ENCODE measurements at regions not wholly inside any gene's neighbourhood (a gene's known extent, or its start where the extent isn't known, plus 50 kb on each side); places are given as distances from the start of the nearest gene placed in this dataset.

DNA sequence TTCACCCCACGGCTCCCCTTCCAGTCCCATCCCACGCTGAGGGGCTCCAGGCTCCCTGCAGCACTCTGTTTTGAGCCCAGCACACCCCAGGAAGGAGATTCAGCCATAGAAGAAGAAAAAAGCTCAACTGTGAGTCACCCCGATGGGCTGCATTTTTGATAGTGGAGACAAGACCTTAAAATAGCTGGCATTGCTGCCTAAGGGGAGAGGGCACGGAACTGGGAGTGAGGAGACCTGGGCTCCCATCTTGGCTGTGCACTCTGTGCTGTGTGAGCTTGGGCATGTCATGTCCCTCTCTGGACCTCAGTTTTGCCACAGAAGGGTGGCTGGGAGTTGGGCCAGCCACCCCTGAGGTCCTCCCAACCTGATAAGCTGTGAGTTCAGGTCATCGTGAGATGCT is 57.2 kb upstream of the SMAD6 start:
- H3K27ac ChIP-seq (replicated peaks), result peak overlapping the region; percentile 80
- no peaks in the 10 kb centered on the region for H3K36me3 ChIP-seq
- H3K27me3 ChIP-seq (ENCODE audit: low read depth), result no peaks in the 10 kb centered on the region
- DNase-seq, result no peak
- TF ChIP-seq, protein P1, sequence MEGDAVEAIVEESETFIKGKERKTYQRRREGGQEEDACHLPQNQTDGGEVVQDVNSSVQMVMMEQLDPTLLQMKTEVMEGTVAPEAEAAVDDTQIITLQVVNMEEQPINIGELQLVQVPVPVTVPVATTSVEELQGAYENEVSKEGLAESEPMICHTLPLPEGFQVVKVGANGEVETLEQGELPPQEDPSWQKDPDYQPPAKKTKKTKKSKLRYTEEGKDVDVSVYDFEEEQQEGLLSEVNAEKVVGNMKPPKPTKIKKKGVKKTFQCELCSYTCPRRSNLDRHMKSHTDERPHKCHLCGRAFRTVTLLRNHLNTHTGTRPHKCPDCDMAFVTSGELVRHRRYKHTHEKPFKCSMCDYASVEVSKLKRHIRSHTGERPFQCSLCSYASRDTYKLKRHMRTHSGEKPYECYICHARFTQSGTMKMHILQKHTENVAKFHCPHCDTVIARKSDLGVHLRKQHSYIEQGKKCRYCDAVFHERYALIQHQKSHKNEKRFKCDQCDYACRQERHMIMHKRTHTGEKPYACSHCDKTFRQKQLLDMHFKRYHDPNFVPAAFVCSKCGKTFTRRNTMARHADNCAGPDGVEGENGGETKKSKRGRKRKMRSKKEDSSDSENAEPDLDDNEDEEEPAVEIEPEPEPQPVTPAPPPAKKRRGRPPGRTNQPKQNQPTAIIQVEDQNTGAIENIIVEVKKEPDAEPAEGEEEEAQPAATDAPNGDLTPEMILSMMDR (IDR thresholded peaks at IDR 0.05; ENCODE audit: borderline replicate concordance), result no peak
- H3K4me3 ChIP-seq, result no peak overlapping the region
- peaks cover 61% of the 10 kb centered on the region for H3K4me1 ChIP-seq
- intact Hi-C loops (cut with micrococcal nuclease), result no loop called here
- no peaks in the 10 kb centered on the region for H3K9me3 ChIP-seq (replicated peaks)

DNA sequence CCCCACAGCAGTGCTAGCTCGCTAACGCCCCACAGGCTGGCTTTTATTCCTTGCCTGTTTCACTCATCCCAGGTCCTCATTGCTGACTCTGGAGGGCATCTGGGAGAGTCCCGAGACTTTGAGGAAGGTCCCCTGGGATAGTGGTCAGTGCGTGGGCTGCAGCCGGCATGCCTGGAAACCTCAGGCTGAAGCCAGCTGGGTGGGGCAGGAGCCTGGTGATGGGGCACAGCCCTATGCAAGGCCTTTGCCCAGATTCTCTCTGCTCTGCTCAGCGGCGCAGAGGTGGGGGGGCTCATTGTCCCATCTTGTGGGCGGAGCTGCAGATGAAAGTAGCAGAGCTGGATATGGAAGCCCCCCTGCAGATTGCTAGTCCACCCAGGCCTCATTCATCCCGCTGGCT is 55.7 kb upstream of the SMAD6 start:
- H3K27me3 ChIP-seq (ENCODE audit: low read depth), result no peaks in the 10 kb centered on the region
- no peak overlapping the region for H3K4me3 ChIP-seq
- H3K4me1 ChIP-seq, result peaks cover 70% of the 10 kb centered on the region
- H3K36me3 ChIP-seq, result no peaks in the 10 kb centered on the region
- TF ChIP-seq, protein P1 (IDR thresholded peaks at IDR 0.05; ENCODE audit: borderline replicate concordance), result no peak
- H3K27ac ChIP-seq (replicated peaks), result peak overlapping the region; percentile 80
- DNase-seq, result no peak
- no peaks in the 10 kb centered on the region for H3K9me3 ChIP-seq (replicated peaks)
- intact Hi-C loops (cut with micrococcal nuclease), result no loop called here

DNA sequence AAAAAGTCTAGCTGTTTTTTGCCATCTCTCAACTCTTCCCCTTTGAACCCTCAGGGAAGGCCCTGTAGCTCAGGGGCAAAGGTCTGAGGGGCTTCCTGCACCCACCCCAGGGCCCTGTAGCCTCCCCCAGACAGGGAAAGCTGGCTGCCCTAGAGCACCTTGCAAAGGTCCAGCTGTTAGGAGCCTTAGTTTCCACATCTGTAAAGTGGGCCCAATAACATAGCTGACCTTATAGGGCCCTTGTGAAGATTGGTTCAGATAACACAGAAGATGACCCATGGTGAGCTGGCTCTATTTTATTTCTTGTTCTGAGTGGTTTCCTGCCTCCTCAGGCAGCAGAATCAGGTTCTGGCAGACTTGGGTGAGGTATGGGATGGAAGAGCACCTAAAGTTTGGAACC is 55.2 kb upstream of the SMAD6 start:
- Histone ChIP-seq H3K27me3 (ENCODE audit: low read depth) (no peaks in the 10 kb centered on the region), H3K27ac (replicated peaks) (peak overlapping the region; percentile 80), H3K4me1 (peaks cover 68% of the 10 kb centered on the region), H3K9me3 (replicated peaks) (no peaks in the 10 kb centered on the region), H3K4me3 (no peak overlapping the region), H3K36me3 (no peaks in the 10 kb centered on the region)
- intact Hi-C loops (cut with micrococcal nuclease), result no loop called here
- TF ChIP-seq, protein P1 (IDR thresholded peaks at IDR 0.05; ENCODE audit: borderline replicate concordance), result no peak
- DNase-seq, result no peak

DNA sequence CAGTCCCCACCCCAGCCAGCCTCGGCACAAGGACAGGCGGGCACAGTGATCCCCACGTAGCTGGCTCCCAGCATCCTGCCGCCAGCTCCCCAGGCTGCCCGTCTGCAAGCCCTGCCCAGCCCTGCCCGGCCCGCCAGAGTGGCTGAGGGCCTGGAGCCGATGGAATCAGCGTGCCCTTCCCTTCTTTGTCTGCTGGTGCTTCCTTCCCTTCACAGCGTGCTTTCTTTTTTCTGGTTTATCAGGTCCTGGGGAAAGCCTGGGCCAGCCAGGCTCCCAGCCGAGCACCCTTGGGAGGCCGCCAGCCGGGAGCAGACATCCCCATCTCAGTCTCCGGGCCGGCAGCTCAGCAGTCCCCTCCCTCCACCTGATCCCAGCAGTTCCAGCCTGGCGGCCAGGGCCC is 54.7 kb upstream of the SMAD6 start:
- Histone ChIP-seq H3K9me3 (replicated peaks) (no peaks in the 10 kb centered on the region), H3K27ac (replicated peaks) (peak overlapping the region; percentile 80), H3K27me3 (ENCODE audit: low read depth) (no peaks in the 10 kb centered on the region), H3K4me3 (peak overlapping the region; percentile 31), H3K4me1 (peaks cover 62% of the 10 kb centered on the region), H3K36me3 (no peaks in the 10 kb centered on the region)
- peak; percentile 63 for DNase-seq
- TF ChIP-seq, protein P1 (IDR thresholded peaks at IDR 0.05; ENCODE audit: borderline replicate concordance), result no peak
- intact Hi-C loops (cut with micrococcal nuclease), result no loop called here

DNA sequence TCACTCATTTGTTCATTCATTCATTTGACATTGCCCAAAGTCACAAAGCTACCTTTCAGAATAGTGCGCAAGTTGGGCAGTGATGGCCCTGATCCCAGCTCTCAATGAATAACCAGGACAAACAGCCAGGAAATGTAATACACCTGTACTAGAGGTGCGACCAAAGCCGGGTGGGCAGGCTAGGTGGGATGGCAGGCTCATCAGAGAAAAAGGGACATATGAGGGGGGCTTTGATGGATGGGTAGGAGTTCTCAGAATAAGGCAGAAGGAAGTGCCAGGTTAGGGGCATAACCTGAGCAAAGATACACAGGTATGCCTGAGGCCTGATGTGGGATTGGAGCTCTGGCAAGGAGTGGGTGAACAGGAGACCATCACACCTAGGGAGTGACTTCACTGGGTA is 53.4 kb upstream of the SMAD6 start:
- intact Hi-C loops (cut with micrococcal nuclease), result no loop called here
- DNase-seq, result no peak
- peak overlapping the region; percentile 80 for H3K27ac ChIP-seq (replicated peaks)
- H3K36me3 ChIP-seq, result no peaks in the 10 kb centered on the region
- H3K4me3 ChIP-seq, result no peak overlapping the region
- no peaks in the 10 kb centered on the region for H3K9me3 ChIP-seq (replicated peaks)
- H3K4me1 ChIP-seq, result peaks cover 51% of the 10 kb centered on the region
- TF ChIP-seq, protein P1 (IDR thresholded peaks at IDR 0.05; ENCODE audit: borderline replicate concordance), result no peak
- H3K27me3 ChIP-seq (ENCODE audit: low read depth), result no peaks in the 10 kb centered on the region
